ENCODE measurements at regions not wholly inside any gene's neighbourhood (a gene's known extent, or its start where the extent isn't known, plus 50 kb on each side); places are given as distances from the start of the nearest gene placed in this dataset.
"Not testable (repeated sequence)": the region's sequence is repeated elsewhere in the genome, so short reads cannot be mapped to it uniquely, and the experiment has no call there.

- DNase-seq (ENCODE audit: low spot score): no peak
Observed at GRCh38 chr3:55296030-55296429, 191.1 kb downstream of the WNT5A start.

- DNase-seq (ENCODE audit: low spot score): no peak
Observed at GRCh38 chr3:55294557-55294956, 192.5 kb downstream of the WNT5A start.

- DNase-seq (ENCODE audit: low spot score): no peak
Observed at GRCh38 chr3:55292360-55292759, 194.7 kb downstream of the WNT5A start.

- no peak for DNase-seq (ENCODE audit: low spot score)
Observed at GRCh38 chr3:55288657-55289056, 198.4 kb downstream of the WNT5A start.

GRCh38 chr3:55286693-55287092 is 200.4 kb downstream of the WNT5A start:
- DNase-seq (ENCODE audit: low spot score): no peak

GRCh38 chr3:55285156-55285555 is 201.9 kb downstream of the WNT5A start:
- peak; percentile 70 for DNase-seq (ENCODE audit: low spot score)

GRCh38 chr3:55283441-55283925 is 203.6 kb downstream of the WNT5A start:
- DNase-seq (ENCODE audit: low spot score): peak; percentile 31

GRCh38 chr3:55282994-55283393 is 204.1 kb downstream of the WNT5A start:
- DNase-seq (ENCODE audit: low spot score): no peak

- peak; percentile 37 for DNase-seq (ENCODE audit: low spot score)
Observed at GRCh38 chr3:55272031-55272645, 215.0 kb downstream of the WNT5A start.

GRCh38 chr3:55271549-55271948 is 215.6 kb downstream of the WNT5A start:
- DNase-seq (ENCODE audit: low spot score): no peak

- no peak for DNase-seq (ENCODE audit: low spot score)
Observed at GRCh38 chr3:55270976-55271375, 216.1 kb downstream of the WNT5A start.

GRCh38 chr3:55269636-55270035 is 217.5 kb downstream of the WNT5A start:
- DNase-seq (ENCODE audit: low spot score): no peak

GRCh38 chr3:55269096-55269495 is 218.0 kb downstream of the WNT5A start:
- DNase-seq (ENCODE audit: low spot score): no peak

- DNase-seq (ENCODE audit: low spot score): peak; percentile 64
Observed at GRCh38 chr3:55267206-55267930, 219.7 kb downstream of the WNT5A start.

GRCh38 chr3:55264919-55265318 is 222.2 kb downstream of the WNT5A start:
- peak; percentile 15 for DNase-seq (ENCODE audit: low spot score)

- peak; percentile 48 for DNase-seq (ENCODE audit: low spot score)
Observed at GRCh38 chr3:55252921-55253320, 234.2 kb downstream of the WNT5A start.

GRCh38 chr3:55249156-55249555 is 237.9 kb downstream of the WNT5A start:
- DNase-seq (ENCODE audit: low spot score): not testable (repeated sequence)

GRCh38 chr3:55247666-55248065 is 239.4 kb downstream of the WNT5A start:
- DNase-seq (ENCODE audit: low spot score): no peak

GRCh38 chr3:55246033-55246432 is 241.1 kb downstream of the WNT5A start:
- DNase-seq (ENCODE audit: low spot score): no peak

- no peak for DNase-seq (ENCODE audit: low spot score)
Observed at GRCh38 chr3:55245351-55245750, 241.8 kb downstream of the WNT5A start.

- no peak for DNase-seq (ENCODE audit: low spot score)
Observed at GRCh38 chr3:55244247-55244646, 242.9 kb downstream of the WNT5A start.

- DNase-seq (ENCODE audit: low spot score): no peak
Observed at GRCh38 chr3:55243678-55244077, 243.4 kb downstream of the WNT5A start.

- no peak for DNase-seq (ENCODE audit: low spot score)
Observed at GRCh38 chr3:55242921-55243320, 244.2 kb downstream of the WNT5A start.

GRCh38 chr3:55241098-55241497 is 246.0 kb downstream of the WNT5A start:
- no peak for DNase-seq (ENCODE audit: low spot score)
